ENCODE measurements at regions not wholly inside any gene's neighbourhood (a gene's known extent, or its start where the extent isn't known, plus 50 kb on each side); places are given as distances from the start of the nearest gene placed in this dataset.

GRCh38 chr11:110032957-110033570, 60.1 kb upstream of the ZC3H12C start:
- no peak for DNase-seq (ENCODE audit: low spot score)
- in situ Hi-C loops (cut with MboI; ENCODE audit: low pct_unique_long_range_greater_than_20kb, low sequenced_read_pairs, unreplicated experiment): loop anchor here (5.0 to 25.0 kb wide), 2 partner anchors 39 to 104 kb away; no protein-coding TSS in a partner anchor
- TF ChIP-seq, protein P1, sequence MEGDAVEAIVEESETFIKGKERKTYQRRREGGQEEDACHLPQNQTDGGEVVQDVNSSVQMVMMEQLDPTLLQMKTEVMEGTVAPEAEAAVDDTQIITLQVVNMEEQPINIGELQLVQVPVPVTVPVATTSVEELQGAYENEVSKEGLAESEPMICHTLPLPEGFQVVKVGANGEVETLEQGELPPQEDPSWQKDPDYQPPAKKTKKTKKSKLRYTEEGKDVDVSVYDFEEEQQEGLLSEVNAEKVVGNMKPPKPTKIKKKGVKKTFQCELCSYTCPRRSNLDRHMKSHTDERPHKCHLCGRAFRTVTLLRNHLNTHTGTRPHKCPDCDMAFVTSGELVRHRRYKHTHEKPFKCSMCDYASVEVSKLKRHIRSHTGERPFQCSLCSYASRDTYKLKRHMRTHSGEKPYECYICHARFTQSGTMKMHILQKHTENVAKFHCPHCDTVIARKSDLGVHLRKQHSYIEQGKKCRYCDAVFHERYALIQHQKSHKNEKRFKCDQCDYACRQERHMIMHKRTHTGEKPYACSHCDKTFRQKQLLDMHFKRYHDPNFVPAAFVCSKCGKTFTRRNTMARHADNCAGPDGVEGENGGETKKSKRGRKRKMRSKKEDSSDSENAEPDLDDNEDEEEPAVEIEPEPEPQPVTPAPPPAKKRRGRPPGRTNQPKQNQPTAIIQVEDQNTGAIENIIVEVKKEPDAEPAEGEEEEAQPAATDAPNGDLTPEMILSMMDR (IDR thresholded peaks at IDR 0.05; ENCODE audit: extremely low read depth, insufficient read depth, missing control alignments): no peak

DNA sequence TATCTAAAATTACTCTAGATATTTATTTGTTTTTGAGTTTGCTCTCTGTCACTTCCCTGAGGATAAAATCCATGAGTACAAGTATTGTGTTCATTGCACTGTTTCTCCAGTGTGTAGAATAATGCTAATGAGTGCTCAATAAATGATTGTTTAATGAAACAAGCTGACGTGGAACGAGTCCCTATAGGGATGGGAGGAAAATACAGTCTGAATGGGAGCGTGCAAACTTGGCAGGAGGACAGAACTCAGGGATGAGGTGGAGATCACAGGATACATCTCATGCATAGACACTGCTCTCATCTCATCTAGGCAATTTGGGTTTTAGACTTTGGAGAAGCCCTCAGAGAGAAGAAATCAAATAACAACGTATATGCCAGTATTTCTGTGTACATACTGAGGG, 58.4 kb upstream of the ZC3H12C start:
- DNase-seq (ENCODE audit: low spot score): no peak
- TF ChIP-seq, protein P1 (IDR thresholded peaks at IDR 0.05; ENCODE audit: extremely low read depth, insufficient read depth, missing control alignments): no peak
- in situ Hi-C loops (cut with MboI; ENCODE audit: low pct_unique_long_range_greater_than_20kb, low sequenced_read_pairs, unreplicated experiment): loop anchor here (5.0 to 25.0 kb wide), 2 partner anchors 37 to 102 kb away; no protein-coding TSS in a partner anchor

GRCh38 chr11:110035357-110035756, 57.8 kb upstream of the ZC3H12C start:
- no peak for DNase-seq (ENCODE audit: low spot score)
- TF ChIP-seq, protein P1 (IDR thresholded peaks at IDR 0.05; ENCODE audit: extremely low read depth, insufficient read depth, missing control alignments): no peak
- in situ Hi-C loops (cut with MboI; ENCODE audit: low pct_unique_long_range_greater_than_20kb, low sequenced_read_pairs, unreplicated experiment): loop anchor here (25.0 kb wide), 1 partner anchor 102 kb away; no protein-coding TSS in a partner anchor

DNA sequence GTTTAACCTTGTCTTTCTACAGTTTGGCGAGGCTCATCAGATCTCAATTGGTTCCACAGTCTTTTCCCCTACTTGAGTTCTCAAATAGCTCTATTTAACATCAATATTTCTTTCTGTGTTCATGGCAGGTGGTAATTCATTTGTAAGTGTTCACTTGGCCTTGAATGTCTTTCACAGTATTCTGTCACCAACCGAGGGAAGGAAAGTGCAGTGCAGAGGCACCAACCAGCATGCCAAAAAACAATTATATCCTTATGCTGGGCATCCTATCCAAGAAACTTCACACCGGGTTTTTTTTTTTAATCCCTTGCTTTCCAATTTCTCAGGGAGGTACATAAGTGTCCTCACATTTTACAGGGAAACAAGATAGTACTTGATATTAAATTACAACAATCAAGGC, 55.0 kb upstream of the ZC3H12C start:
- no peak for DNase-seq (ENCODE audit: low spot score)
- in situ Hi-C loops (cut with MboI; ENCODE audit: low pct_unique_long_range_greater_than_20kb, low sequenced_read_pairs, unreplicated experiment): loop anchor here (25.0 kb wide), 1 partner anchor 99 kb away; no protein-coding TSS in a partner anchor
- TF ChIP-seq, protein P1 (IDR thresholded peaks at IDR 0.05; ENCODE audit: extremely low read depth, insufficient read depth, missing control alignments): no peak

Measured in GM13977 (cell line).